ENCODE measurements at regions not wholly inside any gene's neighbourhood (a gene's known extent, or its start where the extent isn't known, plus 50 kb on each side); places are given as distances from the start of the nearest gene placed in this dataset.
A peak's percentile ranks its signal among the peaks of the same experiment; 100 is the strongest.

DNA sequence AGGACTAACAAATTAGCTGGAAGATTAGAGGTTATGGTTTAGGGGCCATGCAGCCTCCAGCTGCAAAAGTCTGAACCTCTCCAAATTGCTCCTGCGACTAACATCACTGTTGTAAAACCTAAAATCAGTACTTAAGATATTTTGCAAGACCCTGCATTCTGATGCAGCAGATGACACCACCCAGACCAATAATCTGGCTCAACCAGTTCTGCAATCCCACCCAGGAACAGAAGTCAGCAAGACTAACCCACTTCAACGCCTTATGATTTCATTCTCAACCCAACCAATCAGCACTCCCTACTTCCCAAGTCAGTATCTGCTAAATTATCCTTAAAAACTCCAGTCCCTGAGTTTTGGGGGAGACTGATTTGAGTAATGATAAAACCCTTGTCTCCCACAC lies 250.8 kb upstream of the MBL2 start:
- ATAC-seq: no peak
- intact Hi-C loops (cut with DNase I): no loop called here
- TF ChIP-seq, protein P1, sequence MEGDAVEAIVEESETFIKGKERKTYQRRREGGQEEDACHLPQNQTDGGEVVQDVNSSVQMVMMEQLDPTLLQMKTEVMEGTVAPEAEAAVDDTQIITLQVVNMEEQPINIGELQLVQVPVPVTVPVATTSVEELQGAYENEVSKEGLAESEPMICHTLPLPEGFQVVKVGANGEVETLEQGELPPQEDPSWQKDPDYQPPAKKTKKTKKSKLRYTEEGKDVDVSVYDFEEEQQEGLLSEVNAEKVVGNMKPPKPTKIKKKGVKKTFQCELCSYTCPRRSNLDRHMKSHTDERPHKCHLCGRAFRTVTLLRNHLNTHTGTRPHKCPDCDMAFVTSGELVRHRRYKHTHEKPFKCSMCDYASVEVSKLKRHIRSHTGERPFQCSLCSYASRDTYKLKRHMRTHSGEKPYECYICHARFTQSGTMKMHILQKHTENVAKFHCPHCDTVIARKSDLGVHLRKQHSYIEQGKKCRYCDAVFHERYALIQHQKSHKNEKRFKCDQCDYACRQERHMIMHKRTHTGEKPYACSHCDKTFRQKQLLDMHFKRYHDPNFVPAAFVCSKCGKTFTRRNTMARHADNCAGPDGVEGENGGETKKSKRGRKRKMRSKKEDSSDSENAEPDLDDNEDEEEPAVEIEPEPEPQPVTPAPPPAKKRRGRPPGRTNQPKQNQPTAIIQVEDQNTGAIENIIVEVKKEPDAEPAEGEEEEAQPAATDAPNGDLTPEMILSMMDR (IDR thresholded peaks at IDR 0.05): no peak
- TF ChIP-seq POLR2A (IDR thresholded peaks at IDR 0.05): no peak
- no peaks in the 10 kb centered on the region for H3K9me3 ChIP-seq
- H3K36me3 ChIP-seq: no peaks in the 10 kb centered on the region
- H3K27me3 ChIP-seq: no peaks in the 10 kb centered on the region
- H3K4me1 ChIP-seq: no peaks in the 10 kb centered on the region
- WGBS (ENCODE audit: insufficient coverage, low coverage, low lambda C conversion rate, missing lambda C conversion rate): 90% methylated on average over 2 of the region's 2 CpGs
- no peak overlapping the region for H3K4me3 ChIP-seq
- no peak overlapping the region for H3K27ac ChIP-seq
- DNase-seq: no peak

DNA sequence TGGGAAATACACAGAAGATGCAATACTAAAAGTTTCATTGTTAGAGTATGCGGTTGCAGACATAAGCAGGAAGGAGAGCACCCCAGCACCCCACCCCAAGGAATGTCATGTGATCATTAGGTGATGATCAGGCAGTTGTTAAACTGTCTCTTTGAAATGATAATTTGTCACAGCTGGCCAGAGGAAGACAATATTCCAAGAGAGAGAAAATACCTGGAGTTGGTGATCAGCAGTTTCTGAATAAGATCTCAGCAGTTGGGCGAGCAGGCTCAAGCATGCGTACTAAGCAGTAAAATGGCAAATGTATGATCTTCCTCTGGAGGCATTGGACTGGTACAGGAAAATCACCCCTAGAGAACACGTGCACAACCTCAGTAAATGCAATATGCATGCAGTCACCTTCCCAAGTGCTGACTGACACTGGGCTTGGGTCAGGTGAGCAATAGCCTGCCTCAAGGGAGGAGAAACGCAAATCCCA lies 250.1 kb upstream of the MBL2 start:
- no CpG with 5 or more reads among the region's 5 CpGs for WGBS (ENCODE audit: insufficient coverage, low coverage, low lambda C conversion rate, missing lambda C conversion rate)
- TF ChIP-seq, protein P1 (IDR thresholded peaks at IDR 0.05): no peak
- no peak for TF ChIP-seq POLR2A (IDR thresholded peaks at IDR 0.05)
- ATAC-seq (no peak), DNase-seq (no peak)
- H3K27ac ChIP-seq: no peak overlapping the region
- no peaks in the 10 kb centered on the region for H3K4me1 ChIP-seq
- H3K4me3 ChIP-seq: no peak overlapping the region
- H3K36me3 ChIP-seq: no peaks in the 10 kb centered on the region
- intact Hi-C loops (cut with DNase I): no loop called here
- no peaks in the 10 kb centered on the region for H3K27me3 ChIP-seq
- H3K9me3 ChIP-seq: no peaks in the 10 kb centered on the region

GRCh38 chr10:53013201-53013810 lies 240.7 kb upstream of the MBL2 start:
- intact Hi-C loops (cut with DNase I): no loop called here
- no peak for DNase-seq
- Histone ChIP-seq H3K9me3 (no peaks in the 10 kb centered on the region), H3K4me1 (no peaks in the 10 kb centered on the region), H3K27me3 (no peaks in the 10 kb centered on the region), H3K36me3 (no peaks in the 10 kb centered on the region), H3K27ac (no peak overlapping the region), H3K4me3 (no peak overlapping the region)
- peak in 1 of 4 donors; percentile 36 for ATAC-seq
- WGBS (ENCODE audit: insufficient coverage, low coverage, low lambda C conversion rate, missing lambda C conversion rate): 51% methylated on average over 3 of the region's 3 CpGs
- TF ChIP-seq, protein P1 (IDR thresholded peaks at IDR 0.05): no peak
- TF ChIP-seq POLR2A (IDR thresholded peaks at IDR 0.05): no peak

DNA sequence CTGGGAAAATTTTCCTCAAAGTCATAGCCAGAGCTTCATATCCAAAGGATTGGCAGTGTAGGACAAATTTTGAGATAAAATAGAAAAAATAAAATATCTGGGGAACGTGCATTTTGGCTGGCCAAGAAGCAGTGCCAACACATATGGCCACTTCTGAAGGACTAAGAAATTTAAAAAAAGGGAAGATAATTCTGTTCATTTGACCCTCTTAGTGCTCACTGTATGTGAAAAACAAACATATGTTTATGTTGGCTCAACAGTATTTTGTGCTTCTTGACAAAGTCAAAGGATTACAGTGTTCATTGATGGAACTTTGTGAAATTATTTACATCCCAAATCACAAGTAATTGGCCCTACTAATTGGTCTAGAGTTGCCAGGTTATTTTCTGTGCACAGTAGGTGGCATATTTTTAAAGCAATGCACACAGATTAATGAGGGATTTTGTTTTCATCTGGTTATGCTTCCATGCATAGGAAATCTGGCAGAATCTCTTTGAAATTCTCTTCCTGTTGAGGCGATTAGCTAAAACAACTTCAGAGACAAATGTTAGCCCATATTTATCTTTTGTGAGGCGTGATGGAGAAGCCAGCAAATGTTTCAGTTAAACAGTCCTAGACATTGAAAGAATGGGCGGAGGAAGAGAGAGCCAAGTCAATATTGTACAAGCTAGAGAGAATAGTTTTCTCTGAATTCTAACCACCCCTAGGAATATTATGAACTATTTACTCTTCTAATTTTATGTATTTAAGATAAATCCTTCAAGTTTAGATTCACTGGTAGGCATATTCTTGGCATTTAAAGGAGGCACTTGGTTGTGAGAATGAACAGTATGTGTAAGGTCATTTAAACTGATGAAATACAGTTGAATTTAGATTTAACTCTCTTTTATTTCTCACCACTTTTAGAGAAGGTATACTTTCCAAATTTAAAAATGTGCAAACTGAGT lies 237.7 kb upstream of the MBL2 start:
- 62% methylated on average over 4 of the region's 4 CpGs for WGBS (ENCODE audit: insufficient coverage, low coverage, low lambda C conversion rate, missing lambda C conversion rate)
- Histone ChIP-seq H3K27me3 (no peaks in the 10 kb centered on the region), H3K27ac (no peak overlapping the region), H3K4me3 (no peak overlapping the region), H3K36me3 (no peaks in the 10 kb centered on the region), H3K9me3 (no peaks in the 10 kb centered on the region), H3K4me1 (peaks cover 0 to 25% (median 9%) of the 10 kb centered on the region in 4 donors)
- intact Hi-C loops (cut with DNase I): no loop called here
- no peak for ATAC-seq
- DNase-seq: no peak
- TF ChIP-seq, protein P1 (IDR thresholded peaks at IDR 0.05): no peak
- no peak for TF ChIP-seq POLR2A (IDR thresholded peaks at IDR 0.05)
